Glutamatergic neuron (in vitro differentiated cells): ENCODE measurements at regions not wholly inside any gene's neighbourhood (a gene's known extent, or its start where the extent isn't known, plus 50 kb on each side); places are given as distances from the start of the nearest gene placed in this dataset.

Experiments used
- DNase-seq: peaks from one replicate; pipeline ENCODE4 v3.0.0; 2022
- H3K27ac Mint-ChIP-seq: one replicate; pipeline ENCODE4 v1.8.0; 2020; ENCODE audit warnings: mild to moderate bottlenecking, mixed read lengths, inconsistent platforms; ENCODE audit not compliant: unreplicated experiment
- H3K27me3 Mint-ChIP-seq: one replicate; pipeline ENCODE4 v1.8.0; 2020; ENCODE audit warnings: mild to moderate bottlenecking, moderate library complexity, mixed read lengths, inconsistent platforms; ENCODE audit not compliant: unreplicated experiment
- H3K36me3 Mint-ChIP-seq: one replicate; pipeline ENCODE4 v1.8.0; 2020; ENCODE audit warnings: mild to moderate bottlenecking, mixed read lengths, inconsistent platforms; ENCODE audit not compliant: unreplicated experiment
- H3K4me1 Mint-ChIP-seq: one replicate; pipeline ENCODE4 v1.8.0; 2020; ENCODE audit warnings: mild to moderate bottlenecking, low read depth, mixed read lengths, inconsistent platforms; ENCODE audit not compliant: unreplicated experiment
- H3K4me3 Mint-ChIP-seq: one replicate; pipeline ENCODE4 v1.8.0; 2020; ENCODE audit warnings: mild to moderate bottlenecking, mixed read lengths, inconsistent platforms; ENCODE audit not compliant: unreplicated experiment
- H3K9me3 Mint-ChIP-seq: one replicate; pipeline ENCODE4 v1.8.0; 2020; ENCODE audit warnings: mild to moderate bottlenecking, moderate library complexity, mixed read lengths, inconsistent platforms; ENCODE audit not compliant: unreplicated experiment
- CTCF ChIP-seq: fragments of 200-600 bp; sonication (generic); IDR thresholded peaks from one replicate; pipeline ENCODE4 v1.5.0; 2021; ENCODE audit not compliant: partially characterized antibody, unreplicated experiment

GRCh38 chr3:76131396-76132153 lies 346.2 kb upstream of the ZNF717 start:
- no peak for DNase-seq
- Mint-ChIP-seq H3K27me3 (no peaks in the 10 kb centered on the region), H3K27ac (no peak overlapping the region), H3K4me3 (no peak overlapping the region), H3K9me3 (peaks cover 1% of the 10 kb centered on the region), H3K36me3 (no peaks in the 10 kb centered on the region), H3K4me1 (peaks cover 2% of the 10 kb centered on the region)
- TF ChIP-seq CTCF, result no peak

- no peak for TF ChIP-seq CTCF
- Mint-ChIP-seq H3K36me3 (no peaks in the 10 kb centered on the region), H3K27me3 (no peaks in the 10 kb centered on the region), H3K27ac (no peak overlapping the region), H3K9me3 (peaks cover 1% of the 10 kb centered on the region), H3K4me3 (no peak overlapping the region), H3K4me1 (peaks cover 2% of the 10 kb centered on the region)
- DNase-seq, result no peak
Measured at GRCh38 chr3:76132154-76132470, 346.8 kb upstream of the ZNF717 start.

DNA sequence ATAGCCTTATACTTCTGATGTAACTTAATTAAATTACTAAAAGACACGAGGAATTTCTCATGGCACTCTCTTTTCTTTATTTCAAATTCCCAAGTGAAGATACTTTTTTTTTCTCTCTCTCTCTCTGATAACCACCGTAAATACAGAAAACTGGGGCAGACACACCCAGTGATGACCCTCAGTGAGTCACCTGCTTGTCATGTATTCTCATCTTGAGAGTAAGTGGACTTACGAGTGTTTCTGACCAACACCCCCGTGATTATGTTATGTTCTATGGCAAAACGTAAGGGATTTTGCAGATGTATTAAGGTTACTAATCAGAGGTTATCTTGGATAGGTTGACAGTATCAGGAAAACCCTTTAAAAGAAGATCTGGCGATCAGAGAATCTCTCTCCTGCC lies 348.8 kb upstream of the ZNF717 start:
- Mint-ChIP-seq H3K27ac (no peak overlapping the region), H3K36me3 (no peaks in the 10 kb centered on the region), H3K4me1 (peaks cover 2% of the 10 kb centered on the region), H3K9me3 (no peaks in the 10 kb centered on the region), H3K4me3 (no peak overlapping the region), H3K27me3 (no peaks in the 10 kb centered on the region)
- no peak for TF ChIP-seq CTCF
- no peak for DNase-seq

- TF ChIP-seq CTCF, result no peak
- no peak for DNase-seq
- no peaks in the 10 kb centered on the region for H3K36me3 Mint-ChIP-seq
- H3K27ac Mint-ChIP-seq, result no peak overlapping the region
- H3K9me3 Mint-ChIP-seq, result no peaks in the 10 kb centered on the region
- H3K4me3 Mint-ChIP-seq, result no peak overlapping the region
- H3K27me3 Mint-ChIP-seq, result no peaks in the 10 kb centered on the region
- no peaks in the 10 kb centered on the region for H3K4me1 Mint-ChIP-seq
Measured at GRCh38 chr3:76138921-76139320, 353.6 kb upstream of the ZNF717 start.

DNA sequence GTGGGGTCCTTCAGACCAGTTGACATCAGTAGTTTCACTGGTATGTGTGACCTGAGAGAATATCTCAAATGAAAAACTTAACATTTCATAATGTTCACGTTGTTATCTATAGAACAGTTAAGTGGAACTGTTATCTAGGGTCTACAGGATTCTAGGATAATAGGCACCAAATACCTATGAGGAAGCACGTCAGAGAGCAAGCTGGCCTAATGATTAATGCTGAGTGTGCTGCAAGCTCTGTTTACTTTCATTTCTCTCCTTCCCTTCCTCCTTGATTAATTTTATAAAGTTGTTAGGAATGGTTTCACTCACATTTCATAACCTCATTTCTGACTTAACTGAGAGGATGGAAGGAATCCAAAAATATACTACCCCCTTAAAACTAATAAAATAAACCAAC lies 362.5 kb upstream of the ZNF717 start:
- H3K4me1 Mint-ChIP-seq, result peaks cover 2% of the 10 kb centered on the region
- DNase-seq, result no peak
- peaks cover 2% of the 10 kb centered on the region for H3K9me3 Mint-ChIP-seq
- no peak overlapping the region for H3K27ac Mint-ChIP-seq
- no peaks in the 10 kb centered on the region for H3K36me3 Mint-ChIP-seq
- TF ChIP-seq CTCF, result no peak
- no peak overlapping the region for H3K4me3 Mint-ChIP-seq
- no peaks in the 10 kb centered on the region for H3K27me3 Mint-ChIP-seq
